ENCODE measurements at regions not wholly inside any gene's neighbourhood (a gene's known extent, or its start where the extent isn't known, plus 50 kb on each side); places are given as distances from the start of the nearest gene placed in this dataset.

DNA sequence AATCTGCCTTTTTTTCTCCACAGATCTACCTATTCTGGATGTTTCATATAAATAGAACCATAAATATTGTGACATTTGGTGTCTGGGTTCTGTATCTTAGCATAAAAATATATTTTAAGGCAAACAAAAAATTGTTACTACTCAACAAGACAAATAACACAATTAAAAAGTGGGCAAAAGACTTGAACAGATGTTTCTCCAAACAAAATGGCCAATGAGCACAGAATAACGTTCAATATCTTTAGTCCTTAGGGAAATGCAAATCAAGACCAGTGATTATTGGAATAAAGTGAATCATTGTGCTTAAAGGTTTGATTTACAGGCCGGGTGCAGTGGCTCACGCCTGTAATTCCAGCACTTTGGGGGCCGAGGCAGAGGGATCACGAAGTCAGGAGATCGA is 1331.3 kb downstream of the AACS start:
- DNase-seq (ENCODE audit: low spot score) = no peak
- intact Hi-C loops (cut with DNase I) = no loop called here
- 87% methylated on average over 6 of the region's 6 CpGs for WGBS
- Histone ChIP-seq H3K27me3 (replicated peaks; ENCODE audit: insufficient read depth) (no peaks in the 10 kb centered on the region), H3K9me3 (no peaks in the 10 kb centered on the region), H3K27ac (no peak overlapping the region), H3K4me1 (replicated peaks) (no peaks in the 10 kb centered on the region), H3K4me3 (no peak overlapping the region), H3K36me3 (no peaks in the 10 kb centered on the region)
- TF ChIP-seq POLR2AphosphoS5 (IDR thresholded peaks at IDR 0.05) (no peak), POLR2A (IDR thresholded peaks at IDR 0.05) (no peak)
- TF ChIP-seq, protein P1, sequence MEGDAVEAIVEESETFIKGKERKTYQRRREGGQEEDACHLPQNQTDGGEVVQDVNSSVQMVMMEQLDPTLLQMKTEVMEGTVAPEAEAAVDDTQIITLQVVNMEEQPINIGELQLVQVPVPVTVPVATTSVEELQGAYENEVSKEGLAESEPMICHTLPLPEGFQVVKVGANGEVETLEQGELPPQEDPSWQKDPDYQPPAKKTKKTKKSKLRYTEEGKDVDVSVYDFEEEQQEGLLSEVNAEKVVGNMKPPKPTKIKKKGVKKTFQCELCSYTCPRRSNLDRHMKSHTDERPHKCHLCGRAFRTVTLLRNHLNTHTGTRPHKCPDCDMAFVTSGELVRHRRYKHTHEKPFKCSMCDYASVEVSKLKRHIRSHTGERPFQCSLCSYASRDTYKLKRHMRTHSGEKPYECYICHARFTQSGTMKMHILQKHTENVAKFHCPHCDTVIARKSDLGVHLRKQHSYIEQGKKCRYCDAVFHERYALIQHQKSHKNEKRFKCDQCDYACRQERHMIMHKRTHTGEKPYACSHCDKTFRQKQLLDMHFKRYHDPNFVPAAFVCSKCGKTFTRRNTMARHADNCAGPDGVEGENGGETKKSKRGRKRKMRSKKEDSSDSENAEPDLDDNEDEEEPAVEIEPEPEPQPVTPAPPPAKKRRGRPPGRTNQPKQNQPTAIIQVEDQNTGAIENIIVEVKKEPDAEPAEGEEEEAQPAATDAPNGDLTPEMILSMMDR (IDR thresholded peaks at IDR 0.05) = no peak

DNA sequence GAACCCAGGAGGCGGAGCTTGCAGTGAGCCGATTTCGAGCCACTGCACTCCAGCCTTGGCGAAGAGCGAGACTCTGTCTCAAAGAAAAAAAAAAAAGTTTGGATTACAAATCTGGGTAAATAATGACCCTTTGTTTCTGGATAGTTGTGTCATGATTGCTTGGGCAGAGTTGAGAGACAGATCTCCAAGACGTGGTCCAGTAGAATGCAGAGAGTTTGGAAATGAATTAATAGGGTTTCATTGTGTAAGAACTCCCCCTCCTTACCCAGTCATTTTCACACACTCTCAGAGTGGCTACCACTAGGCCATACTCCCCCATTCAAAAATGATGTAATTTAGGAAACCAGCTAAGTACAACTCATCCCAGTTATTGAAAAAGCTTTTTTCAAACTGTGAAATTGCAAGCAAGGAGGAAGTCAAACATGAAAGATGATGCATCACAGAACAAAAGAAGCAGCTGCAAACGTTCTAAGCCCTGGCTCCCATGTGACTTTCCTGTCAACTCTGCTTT is 1331.9 kb downstream of the AACS start:
- intact Hi-C loops (cut with DNase I) = no loop called here
- no peaks in the 10 kb centered on the region for H3K4me1 ChIP-seq (replicated peaks)
- TF ChIP-seq POLR2AphosphoS5 (IDR thresholded peaks at IDR 0.05) (no peak), POLR2A (IDR thresholded peaks at IDR 0.05) (no peak)
- TF ChIP-seq, protein P1 (IDR thresholded peaks at IDR 0.05) = no peak
- no peaks in the 10 kb centered on the region for H3K9me3 ChIP-seq
- 75% methylated on average over 7 of the region's 7 CpGs for WGBS
- H3K4me3 ChIP-seq = no peak overlapping the region
- H3K27me3 ChIP-seq (replicated peaks; ENCODE audit: insufficient read depth) = no peaks in the 10 kb centered on the region
- no peak for DNase-seq (ENCODE audit: low spot score)
- H3K27ac ChIP-seq = no peak overlapping the region
- H3K36me3 ChIP-seq = no peaks in the 10 kb centered on the region

DNA sequence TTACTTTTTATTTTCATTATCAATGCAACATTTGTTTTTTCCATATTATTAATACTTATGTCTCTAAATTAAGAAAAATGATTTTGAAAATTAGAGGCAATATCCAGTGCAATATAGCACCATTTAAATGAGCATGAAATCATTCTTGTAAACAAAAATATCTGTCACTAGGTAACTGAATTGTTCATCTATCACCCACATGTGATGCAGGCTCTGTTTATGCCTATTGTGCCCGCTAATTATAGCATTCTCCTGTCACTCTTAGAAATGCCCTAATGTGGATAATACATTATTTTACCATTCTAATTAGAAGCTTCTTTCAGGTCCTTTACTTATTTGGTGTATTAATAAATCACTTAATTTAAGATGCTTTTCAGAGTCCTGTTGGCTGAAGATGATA is 1332.4 kb downstream of the AACS start:
- no peak for DNase-seq (ENCODE audit: low spot score)
- H3K4me3 ChIP-seq = no peak overlapping the region
- H3K36me3 ChIP-seq = no peaks in the 10 kb centered on the region
- intact Hi-C loops (cut with DNase I) = no loop called here
- no peaks in the 10 kb centered on the region for H3K4me1 ChIP-seq (replicated peaks)
- H3K27ac ChIP-seq = no peak overlapping the region
- no peaks in the 10 kb centered on the region for H3K9me3 ChIP-seq
- 89% methylated on average over 1 of the region's 1 CpG for WGBS
- no peak for TF ChIP-seq POLR2AphosphoS5 (IDR thresholded peaks at IDR 0.05)
- no peak for TF ChIP-seq POLR2A (IDR thresholded peaks at IDR 0.05)
- TF ChIP-seq, protein P1 (IDR thresholded peaks at IDR 0.05) = no peak
- H3K27me3 ChIP-seq (replicated peaks; ENCODE audit: insufficient read depth) = no peaks in the 10 kb centered on the region

DNA sequence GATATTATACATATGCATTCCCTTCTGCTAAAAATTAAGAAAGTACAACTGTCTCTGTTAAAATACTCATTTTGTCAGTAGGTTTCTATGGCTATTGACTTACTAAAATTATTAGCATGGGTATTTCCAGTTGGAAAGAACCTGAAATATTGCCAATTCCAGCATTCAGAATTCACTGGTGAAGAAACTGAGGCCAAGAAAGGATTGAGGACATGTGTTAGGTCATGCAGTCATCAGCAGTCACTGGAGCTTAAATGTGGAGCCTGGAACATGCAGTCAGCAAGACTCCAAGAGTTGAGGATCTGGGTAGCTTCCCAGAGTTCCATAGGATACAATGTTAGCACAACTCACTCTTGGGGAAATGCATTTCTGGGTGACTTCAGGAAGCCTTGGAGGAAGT is 1335.6 kb downstream of the AACS start:
- TF ChIP-seq POLR2AphosphoS5 (IDR thresholded peaks at IDR 0.05) = no peak
- TF ChIP-seq POLR2A (IDR thresholded peaks at IDR 0.05) = no peak
- TF ChIP-seq, protein P1 (IDR thresholded peaks at IDR 0.05) = no peak
- no peaks in the 10 kb centered on the region for H3K9me3 ChIP-seq
- H3K4me1 ChIP-seq (replicated peaks) = no peaks in the 10 kb centered on the region
- no peak overlapping the region for H3K27ac ChIP-seq
- intact Hi-C loops (cut with DNase I) = no loop called here
- DNase-seq (ENCODE audit: low spot score) = no peak
- no peak overlapping the region for H3K4me3 ChIP-seq
- no peaks in the 10 kb centered on the region for H3K27me3 ChIP-seq (replicated peaks; ENCODE audit: insufficient read depth)
- no peaks in the 10 kb centered on the region for H3K36me3 ChIP-seq

DNA sequence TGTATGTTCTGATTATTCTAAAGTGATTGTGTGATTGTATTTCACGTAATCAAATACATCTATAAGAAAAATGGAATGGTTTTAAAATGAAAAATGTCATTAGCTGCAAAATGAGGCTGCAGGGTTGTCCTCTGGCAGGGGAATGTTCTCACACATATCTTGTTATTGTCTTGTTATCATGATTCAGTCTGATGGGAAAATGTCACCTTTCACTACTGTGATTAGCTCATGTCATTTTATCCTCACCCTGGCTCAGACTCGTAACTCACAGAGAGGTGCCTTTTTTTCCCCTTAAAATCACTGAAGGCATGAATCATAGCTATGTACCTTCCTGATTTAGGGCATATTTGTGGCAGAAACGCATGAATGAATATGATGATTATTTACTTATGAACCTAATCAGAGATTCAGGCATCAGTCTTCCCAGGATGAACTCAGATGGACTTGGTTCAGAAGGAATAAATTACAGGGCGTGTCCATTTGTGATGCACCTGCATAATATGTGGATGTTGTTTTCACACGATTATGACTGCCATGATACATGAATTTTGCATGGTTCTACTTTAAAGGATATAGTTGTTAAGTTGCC is 1339.2 kb downstream of the AACS start:
- Histone ChIP-seq H3K9me3 (no peaks in the 10 kb centered on the region), H3K4me1 (replicated peaks) (no peaks in the 10 kb centered on the region), H3K36me3 (no peaks in the 10 kb centered on the region), H3K27me3 (replicated peaks; ENCODE audit: insufficient read depth) (no peaks in the 10 kb centered on the region), H3K4me3 (no peak overlapping the region), H3K27ac (no peak overlapping the region)
- TF ChIP-seq POLR2AphosphoS5 (IDR thresholded peaks at IDR 0.05) (no peak), POLR2A (IDR thresholded peaks at IDR 0.05) (no peak)
- TF ChIP-seq, protein P1 (IDR thresholded peaks at IDR 0.05) = no peak
- intact Hi-C loops (cut with DNase I) = no loop called here
- no peak for DNase-seq (ENCODE audit: low spot score)
- WGBS = 84% methylated on average over 5 of the region's 5 CpGs

All from prostate gland (tissue), 2 donors.